HG03571 (cell line): ENCODE measurements at regions not wholly inside any gene's neighbourhood (a gene's known extent, or its start where the extent isn't known, plus 50 kb on each side); places are given as distances from the start of the nearest gene placed in this dataset.

ENCODE experiments used
- ATAC-seq: cut with Tn5 transposase; IDR thresholded peaks from one replicate; pipeline ENCODE4 v1.9.1; 2021; ENCODE audit not compliant: unreplicated experiment

DNA sequence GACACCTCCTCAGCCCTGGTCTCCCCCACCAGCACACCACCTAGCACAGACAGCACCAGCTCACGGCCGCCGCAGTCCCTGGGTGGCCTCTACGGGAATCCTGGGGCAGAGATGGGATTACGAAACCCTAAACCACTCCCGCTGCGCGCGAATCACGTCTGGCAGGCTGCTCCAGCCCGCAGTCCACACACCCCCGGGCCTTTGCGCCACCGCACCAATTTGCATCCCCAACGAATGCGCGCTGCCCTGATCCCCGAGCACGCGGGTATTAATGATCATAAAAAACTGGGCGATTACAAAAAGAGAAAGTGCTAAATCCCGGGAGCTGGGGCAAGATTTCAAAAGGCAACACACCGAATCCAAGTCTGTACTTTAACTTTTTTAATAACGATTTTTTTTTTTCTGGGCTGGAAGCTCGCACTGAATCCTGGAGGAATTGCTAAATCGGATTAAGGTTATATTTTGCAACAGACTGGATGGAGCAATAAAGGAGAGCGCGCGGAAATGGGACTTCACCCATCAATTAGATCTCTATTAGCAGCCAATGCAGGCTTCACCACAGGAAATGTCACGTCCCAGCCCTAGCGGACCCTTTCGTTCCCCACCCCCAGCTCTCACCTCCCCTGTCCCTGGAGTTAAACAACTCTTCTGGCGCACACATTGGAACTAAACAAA lies 69.8 kb upstream of the TMEM33 start:
- no peak for ATAC-seq

DNA sequence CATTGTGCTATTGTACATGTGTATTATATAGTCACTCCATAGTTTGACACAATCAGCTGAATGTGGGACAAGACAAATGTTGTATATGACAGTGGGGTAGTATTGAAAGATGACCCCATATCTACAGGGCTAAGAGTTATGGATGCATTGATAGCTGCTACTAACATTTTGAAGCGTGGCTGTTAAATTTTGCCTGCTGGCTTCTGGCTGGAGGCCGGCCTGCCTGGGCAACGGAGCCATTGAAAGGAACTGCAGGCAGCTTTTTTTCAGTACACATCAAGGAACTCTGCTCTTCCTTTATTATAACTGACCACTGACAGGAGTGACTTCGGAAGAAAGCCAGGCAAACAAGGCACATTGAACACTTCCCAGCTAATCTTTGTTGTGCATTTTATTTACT lies 76.1 kb upstream of the TMEM33 start:
- ATAC-seq: no peak

- no peak for ATAC-seq
Observed at GRCh38 chr4:41857226-41857641, 78.0 kb upstream of the TMEM33 start.

DNA sequence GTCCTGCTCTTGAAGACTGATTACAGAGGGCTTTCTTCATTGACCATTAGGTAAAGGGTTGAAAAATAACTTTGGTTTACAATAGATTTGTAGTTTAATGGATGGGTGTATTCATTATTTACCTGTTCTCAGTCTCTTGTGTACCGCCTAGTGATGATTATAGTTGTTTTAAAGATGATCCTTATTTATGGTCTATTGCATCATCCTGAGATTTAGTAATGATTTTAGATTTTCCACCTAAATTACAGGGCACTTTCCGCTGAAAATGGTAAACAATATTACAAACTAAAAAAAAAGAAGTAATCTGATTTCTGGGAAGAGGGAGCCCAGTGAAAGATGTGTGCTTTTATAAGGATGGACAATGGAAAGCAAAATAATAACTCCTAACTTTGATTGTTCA lies 78.4 kb upstream of the TMEM33 start:
- no peak for ATAC-seq

DNA sequence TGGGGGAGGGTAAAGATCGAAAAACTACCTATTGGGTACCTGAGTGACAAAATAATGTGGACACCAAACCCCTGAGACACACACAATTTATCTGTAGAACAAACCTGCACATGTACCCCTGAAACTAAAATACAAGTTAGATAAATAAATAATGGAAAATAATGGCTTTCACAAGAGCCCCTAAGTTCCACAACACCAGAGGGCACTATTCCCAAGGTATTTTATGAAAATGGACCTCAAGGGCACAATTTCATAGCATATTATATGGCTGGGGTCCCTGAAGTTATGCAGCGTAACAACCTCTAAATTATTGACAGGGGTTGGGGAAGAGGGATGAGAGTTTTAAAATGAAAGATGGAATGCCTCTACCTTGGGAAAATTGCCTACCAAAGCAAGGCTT lies 81.3 kb upstream of the TMEM33 start:
- no peak for ATAC-seq

DNA sequence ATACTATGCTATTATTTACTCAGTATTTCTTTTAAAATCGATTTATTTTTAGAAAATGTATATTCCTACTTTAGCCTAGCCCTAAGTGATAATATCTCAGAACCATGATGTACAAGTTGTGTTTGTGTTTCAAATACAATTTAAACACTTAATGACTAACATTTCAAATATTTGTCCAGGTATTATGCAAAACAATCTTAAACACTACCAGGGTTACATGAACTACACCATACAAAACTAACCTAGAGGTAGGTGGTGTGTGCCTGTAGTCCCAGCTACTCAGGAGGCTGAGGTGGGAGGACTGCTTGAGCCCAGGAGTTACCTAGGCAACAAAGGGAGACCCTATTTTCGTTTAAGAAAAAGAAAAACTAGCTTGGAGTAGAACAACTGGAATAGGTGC lies 83.0 kb upstream of the TMEM33 start:
- ATAC-seq: no peak

GRCh38 chr4:41851621-41852020 lies 83.6 kb upstream of the TMEM33 start:
- no peak for ATAC-seq

DNA sequence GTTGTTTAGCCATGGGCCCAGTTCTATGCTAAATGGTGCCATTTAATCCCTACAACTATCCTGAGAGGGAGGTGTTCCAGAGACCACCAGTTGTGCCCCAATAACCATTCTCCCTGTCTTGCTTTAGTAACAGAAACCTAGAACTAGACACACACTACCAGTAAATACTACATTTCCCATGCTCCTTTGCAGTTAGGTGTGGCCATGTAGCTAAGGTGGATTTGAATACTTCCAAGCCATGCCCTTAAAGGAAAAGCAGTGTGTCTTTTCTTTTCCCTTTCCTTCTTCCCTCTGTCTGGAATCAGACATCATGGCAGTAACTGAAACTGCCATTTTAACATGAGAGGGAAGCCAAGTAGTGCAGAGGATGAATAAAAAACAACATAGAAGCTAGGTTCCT lies 90.9 kb upstream of the TMEM33 start:
- ATAC-seq: no peak

GRCh38 chr4:41839916-41840854 lies 91.7 kb upstream of the PHOX2B start:
- no peak for ATAC-seq

- no peak for ATAC-seq
Observed at GRCh38 chr4:41838590-41838989, 90.1 kb upstream of the PHOX2B start.

DNA sequence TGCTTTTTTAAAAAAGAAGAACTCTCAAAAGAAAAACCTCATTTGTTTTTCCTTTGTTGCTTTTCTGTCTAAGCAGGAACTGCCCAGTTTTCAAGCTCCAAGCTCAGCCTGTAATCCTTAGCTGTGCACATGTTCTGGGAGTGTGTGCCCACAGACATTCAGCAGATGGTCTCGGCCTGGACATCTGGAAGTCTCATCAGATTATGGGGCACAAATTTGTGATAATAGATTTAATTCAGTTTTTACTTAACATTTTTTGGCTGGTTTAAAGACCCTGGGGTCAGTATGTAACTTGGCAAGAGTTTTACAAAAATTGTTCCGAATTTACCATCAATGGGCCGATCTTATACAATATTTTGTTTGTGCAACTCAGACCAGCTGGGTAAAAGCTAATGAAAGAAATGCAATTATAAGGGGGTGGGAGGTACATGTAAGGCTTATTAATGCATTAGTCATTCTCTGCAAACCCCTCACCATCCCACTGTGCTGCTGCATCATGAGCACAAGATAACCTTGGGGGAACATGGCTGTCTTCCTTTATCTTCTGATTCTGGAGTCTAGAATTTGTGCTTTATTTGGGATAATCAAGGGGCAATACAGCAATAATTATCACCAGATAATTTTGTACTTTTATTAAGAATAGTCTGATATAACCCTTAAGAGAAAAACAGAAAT lies 86.9 kb upstream of the PHOX2B start:
- no peak for ATAC-seq

DNA sequence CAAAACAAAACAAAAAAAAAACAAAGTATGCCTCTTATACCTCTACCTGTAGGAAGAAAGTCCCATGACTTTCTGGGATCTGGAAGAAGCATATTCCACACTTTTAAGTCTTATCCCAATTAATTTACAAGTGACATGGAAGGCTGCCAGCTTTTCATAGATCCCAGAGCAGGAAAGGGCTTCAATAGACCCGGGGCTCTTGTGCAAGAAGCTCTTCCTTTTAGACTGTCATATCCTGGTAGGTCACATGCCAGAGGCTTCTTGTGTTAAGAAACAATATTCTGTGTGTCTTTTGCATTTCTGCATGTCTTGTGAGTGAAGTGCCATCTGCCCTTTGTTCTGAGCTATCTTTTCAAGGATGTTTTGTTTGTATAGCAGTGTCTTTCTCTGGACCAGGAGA lies 84.4 kb upstream of the PHOX2B start:
- no peak for ATAC-seq

GRCh38 chr4:41822325-41822724 lies 73.8 kb upstream of the PHOX2B start:
- no peak for ATAC-seq

DNA sequence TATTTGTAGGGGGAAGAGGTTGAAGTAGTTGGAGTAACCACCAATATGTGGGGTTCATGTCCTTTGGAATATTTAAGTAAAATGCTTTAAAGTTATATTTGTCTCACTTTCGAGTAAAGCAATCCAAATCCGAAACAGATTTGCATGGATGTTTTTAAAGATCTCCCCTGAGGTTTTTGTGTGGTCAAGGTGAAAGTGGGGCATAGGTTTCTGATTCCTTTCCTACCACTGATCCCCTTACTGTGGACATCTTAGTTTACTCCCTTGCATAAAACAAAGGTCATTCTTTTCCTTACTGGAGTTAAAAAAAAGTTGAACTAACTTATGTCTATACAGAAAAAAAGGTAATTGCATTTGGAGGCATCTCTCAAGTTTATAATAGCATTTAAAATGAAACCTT lies 71.9 kb upstream of the PHOX2B start:
- no peak for ATAC-seq

GRCh38 chr4:41819621-41820020 lies 71.1 kb upstream of the PHOX2B start:
- ATAC-seq: no peak

DNA sequence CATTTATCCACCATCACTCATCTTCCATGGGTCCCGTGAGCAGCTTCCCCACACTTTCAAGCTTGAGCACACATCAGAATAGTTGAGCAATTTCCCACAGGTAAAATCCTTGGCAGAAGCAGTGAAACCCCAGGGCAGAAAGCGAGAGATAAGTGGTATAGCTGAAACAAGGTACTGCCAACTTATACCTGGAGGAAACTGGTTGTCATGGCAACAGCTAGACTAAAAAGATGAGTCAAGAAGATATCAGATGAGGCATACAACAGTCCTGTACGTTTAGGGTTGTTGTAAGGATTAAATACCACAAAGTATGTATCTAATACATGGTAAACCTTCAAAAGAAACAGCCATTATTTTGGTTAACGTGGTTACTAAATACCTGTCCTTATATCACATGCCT lies 66.9 kb upstream of the PHOX2B start:
- ATAC-seq: no peak

DNA sequence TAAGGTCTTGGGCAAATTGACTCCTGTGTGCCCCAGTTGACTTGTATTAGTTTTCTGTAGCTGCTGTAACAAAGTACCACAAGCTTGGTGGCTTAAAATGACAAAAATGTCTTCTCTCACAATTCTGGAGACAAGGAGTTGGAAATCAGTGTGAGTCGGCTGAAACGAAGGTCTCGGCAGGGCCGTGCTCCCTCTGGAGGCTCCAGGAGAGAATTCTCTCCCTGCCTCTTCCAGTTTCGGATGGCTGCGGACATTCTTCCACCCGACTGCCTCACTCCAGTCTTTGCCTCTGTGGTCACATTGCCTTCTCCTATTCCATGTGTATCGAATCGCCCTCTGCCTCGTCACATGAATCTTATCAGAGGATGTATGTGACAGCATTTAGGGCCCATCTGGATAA lies 66.0 kb upstream of the PHOX2B start:
- no peak for ATAC-seq

DNA sequence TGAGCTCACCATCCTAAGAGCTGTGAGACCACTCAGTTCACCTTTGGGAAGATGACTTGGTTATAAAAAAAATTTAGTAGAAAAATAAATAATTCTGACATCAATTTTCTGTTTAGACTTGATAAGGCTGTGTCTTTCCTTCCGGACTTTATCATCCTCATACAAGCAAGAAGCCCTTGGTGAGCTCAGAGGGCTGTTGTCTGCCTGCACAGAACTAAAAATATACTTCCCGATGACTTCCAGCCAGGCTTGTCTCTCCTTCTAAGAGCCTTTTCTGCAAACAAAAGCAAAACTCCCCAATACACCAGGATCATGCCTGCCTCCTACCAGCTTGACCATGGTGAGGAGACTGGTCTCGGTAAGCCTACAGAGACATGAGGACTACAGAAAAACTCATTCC lies 58.3 kb upstream of the PHOX2B start:
- no peak for ATAC-seq

DNA sequence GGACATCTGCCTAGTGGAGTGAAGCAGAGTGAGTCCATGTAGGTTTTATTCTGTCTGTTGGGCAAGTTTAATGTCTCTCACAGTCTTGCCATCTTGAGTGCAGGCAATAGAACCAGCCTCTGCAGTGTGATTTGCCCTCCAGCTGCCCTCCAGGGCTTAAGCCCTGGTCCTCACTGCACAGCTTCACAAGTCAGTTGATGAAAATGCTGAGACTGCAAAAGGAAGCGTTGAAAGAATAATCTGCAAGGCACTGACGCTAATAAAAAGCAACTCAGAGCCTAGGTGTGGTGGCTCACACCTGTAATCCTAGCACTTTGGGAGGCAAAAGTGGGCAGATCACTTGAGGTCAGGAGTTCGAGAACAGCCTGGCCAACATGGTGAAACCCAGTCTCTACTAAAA lies 54.1 kb upstream of the PHOX2B start:
- ATAC-seq: no peak

DNA sequence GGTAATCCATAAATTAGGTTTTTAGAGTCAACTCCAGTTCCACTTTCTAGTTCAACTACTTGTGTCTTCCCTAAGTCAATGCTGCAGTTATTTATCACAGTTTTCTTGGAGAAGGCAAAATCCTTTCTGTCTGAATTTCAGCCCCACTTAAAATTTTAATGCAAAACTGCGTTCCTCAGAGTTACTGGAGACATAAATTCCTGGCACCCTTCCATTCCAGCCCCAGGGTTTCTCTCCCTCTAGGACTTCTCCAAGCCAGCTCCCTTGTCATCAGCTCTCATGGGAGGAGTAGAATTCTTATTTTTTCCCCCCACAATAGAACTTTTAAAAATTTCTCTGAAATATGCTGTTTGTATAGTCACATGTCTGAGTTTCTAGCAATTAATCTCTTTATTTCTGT lies 50.6 kb upstream of the PHOX2B start:
- ATAC-seq: no peak
